ENCODE measurements at regions not wholly inside any gene's neighbourhood (a gene's known extent, or its start where the extent isn't known, plus 50 kb on each side); places are given as distances from the start of the nearest gene placed in this dataset.
A peak's percentile ranks its signal among the peaks of the same experiment; 100 is the strongest.
"Not testable (repeated sequence)": the region's sequence is repeated elsewhere in the genome, so short reads cannot be mapped to it uniquely, and the experiment has no call there.

DNA sequence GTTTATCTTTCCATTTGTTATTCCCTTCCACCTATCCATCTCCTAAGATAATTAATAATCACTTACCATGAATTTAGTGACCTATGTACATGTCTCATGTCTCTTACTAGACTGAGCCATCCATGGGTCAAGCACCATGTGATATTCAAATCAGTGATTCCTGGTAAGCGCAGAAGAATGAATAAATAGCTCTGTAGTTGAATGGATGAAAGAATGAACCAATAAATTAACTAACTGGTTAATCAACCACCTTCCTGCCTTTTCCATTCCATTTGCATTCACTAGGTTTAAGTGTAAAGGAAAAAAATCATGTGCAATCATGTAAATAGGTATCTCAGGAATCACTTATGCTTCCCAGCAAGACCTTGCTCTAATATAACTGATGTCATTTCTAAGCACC, 779.5 kb downstream of the NTRK3 start:
- DNase-seq (ENCODE audit: low read depth), result no peak

- no peak for DNase-seq (ENCODE audit: low read depth)
Observed at GRCh38 chr15:87470923-87471322, 785.6 kb downstream of the NTRK3 start.

DNA sequence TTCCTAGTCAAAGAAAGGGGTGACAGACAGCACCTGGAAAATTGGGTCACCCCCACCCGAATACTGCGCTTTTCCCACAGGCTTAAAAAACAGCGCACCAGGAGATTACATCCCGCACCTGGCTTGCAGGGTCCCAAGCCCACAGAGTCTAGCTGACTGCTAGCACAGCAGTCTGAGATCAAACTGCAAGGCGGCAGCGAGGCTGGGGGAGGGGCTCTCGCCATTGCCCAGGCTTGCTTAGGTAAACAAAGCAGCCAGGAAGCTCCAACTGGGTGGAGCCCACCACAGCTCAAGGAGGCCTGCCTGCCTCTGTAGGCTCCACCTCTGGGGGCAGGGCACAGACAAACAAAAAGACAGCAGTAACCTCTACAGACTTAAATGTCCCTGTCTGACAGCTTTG, 792.6 kb downstream of the NTRK3 start:
- DNase-seq (ENCODE audit: low read depth), result not testable (repeated sequence)

DNA sequence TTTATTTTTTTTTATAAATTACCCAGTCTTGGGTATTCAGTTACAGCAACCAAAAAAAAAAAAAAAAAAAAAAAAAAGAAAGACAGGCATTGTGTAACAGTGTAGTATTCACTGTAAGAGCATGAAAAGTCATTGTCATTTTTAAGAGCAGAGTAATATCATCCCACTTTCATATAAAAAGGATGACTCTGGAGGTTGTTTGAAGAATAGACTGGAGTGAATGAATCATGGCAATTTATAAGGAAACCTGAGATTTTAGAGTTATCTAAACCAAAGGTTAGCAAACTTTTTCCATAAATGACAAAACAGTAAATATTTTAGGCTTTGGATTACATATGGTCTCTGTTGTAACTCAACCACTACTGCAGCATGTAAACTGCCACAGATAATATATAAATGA, 794.9 kb downstream of the NTRK3 start:
- DNase-seq (ENCODE audit: low read depth), result peak; percentile 7

DNA sequence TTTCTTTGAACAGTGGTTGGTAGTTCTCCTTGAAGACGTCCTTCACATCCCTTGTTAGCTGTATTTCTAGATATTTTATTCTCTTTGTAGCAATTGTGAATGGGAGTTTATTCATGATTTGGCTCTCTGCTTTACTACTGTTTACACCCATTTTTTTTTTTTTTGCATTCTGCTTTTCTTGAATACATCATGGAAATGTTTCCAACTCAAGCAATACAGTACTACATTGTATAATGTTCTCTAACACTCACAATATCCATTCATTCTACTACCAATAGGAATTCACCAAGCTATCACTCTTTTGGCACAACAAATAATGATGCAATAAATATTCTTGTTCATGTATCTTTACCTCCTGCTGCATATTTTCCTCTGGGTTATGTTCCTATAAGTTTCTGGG, 801.7 kb downstream of the NTRK3 start:
- DNase-seq (ENCODE audit: low read depth), result no peak

GRCh38 chr15:87450314-87450713, 806.2 kb downstream of the NTRK3 start:
- DNase-seq (ENCODE audit: low read depth), result no peak

DNA sequence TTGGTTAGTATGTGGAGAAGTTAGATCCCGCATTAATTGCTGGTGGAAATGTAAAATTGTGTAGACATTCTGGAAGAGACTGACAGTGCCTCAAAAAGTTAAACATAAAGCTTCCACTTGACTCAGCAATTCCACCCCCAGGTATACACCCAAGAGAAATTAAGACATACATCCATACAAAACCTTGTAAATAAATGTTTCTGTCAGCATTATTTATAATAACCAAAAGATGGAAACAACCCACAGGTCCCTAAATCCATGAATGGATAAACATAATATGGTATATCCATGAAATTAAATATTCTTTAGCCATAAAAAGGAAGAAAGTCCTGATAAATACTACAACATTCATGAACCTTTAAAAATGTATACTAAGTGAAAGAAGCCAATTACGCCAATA, 817.4 kb downstream of the NTRK3 start:
- DNase-seq (ENCODE audit: low read depth), result no peak

GRCh38 chr15:87433871-87434270, 822.7 kb downstream of the NTRK3 start:
- DNase-seq (ENCODE audit: low read depth), result no peak

GRCh38 chr15:87429754-87430153, 826.8 kb downstream of the NTRK3 start:
- no peak for DNase-seq (ENCODE audit: low read depth)

- no peak for DNase-seq (ENCODE audit: low read depth)
Observed at GRCh38 chr15:87420017-87420416, 836.5 kb downstream of the NTRK3 start.

GRCh38 chr15:87419344-87419743, 837.2 kb downstream of the NTRK3 start:
- peak; percentile 11 for DNase-seq (ENCODE audit: low read depth)

DNA sequence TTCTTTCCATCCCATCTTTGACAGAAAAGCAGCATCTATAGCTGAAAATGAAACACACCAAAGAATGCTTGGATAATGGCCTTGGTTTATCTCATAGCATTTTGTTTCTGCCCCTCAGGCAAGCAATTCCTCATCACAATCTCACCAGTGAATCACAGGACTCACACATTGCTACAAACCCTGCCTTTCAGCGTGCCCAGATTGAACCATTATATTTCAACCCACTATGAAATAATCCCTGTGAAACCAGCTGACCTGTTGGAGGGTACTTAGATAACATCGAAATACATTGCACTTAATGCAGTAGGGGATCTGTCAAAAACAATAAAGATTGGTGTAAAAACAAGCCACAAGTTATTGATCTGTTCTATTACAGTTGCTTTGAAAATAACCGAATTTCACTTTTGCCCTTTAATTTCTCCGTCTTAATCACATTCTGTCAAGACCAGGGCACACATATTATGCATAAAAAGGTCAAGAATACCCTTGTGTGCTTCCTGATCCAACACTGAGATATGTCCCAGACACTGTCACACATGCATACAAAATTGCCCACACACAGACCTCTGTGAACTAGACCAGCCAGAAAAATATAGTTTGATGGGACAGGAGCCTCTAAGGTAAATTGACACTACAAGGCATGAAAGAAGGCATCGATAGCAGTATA, 839.8 kb downstream of the NTRK3 start:
- DNase-seq (ENCODE audit: low read depth), result peak; percentile 49

DNA sequence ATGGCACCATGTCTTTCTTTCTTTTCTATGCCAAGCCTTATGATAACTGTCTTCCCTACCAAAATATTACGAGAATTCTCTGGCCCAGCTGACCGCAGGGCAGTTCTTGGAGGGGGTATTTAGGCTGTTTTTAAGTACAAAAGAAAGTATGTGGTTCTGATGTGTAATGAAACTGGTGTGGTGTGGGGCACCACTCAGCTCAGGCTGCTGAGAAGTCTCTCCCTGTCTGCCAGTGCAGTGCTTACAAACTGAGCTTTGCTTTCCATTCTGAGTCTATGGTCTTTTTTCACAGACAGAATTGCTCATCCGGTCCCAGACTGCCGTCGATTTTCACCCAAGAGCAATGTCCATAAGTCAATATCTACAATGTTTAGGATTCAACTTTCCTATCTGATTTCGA, 847.6 kb downstream of the NTRK3 start:
- DNase-seq (ENCODE audit: low read depth), result no peak

GRCh38 chr15:87403973-87404372, 852.6 kb downstream of the NTRK3 start:
- no peak for DNase-seq (ENCODE audit: low read depth)

DNA sequence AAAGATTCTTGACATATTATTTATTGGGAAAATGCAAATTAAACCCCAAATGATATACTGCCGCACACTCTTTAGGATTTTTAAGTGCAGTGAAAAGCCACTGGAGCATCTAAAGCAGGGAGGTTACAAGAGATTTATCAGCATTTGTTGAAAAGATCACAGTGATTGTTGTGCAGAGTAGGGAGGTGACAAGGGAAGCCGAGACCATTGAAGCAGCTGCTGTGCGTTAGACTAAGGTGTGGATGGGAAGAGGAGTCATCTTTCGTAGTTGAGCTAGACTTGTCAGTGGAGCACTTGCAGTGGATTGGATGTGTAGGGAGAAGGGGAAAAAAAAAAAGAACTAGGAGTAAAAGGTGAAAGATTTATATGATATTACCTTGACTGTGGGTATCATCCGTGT, 854.6 kb downstream of the NTRK3 start:
- DNase-seq (ENCODE audit: low read depth), result no peak

DNA sequence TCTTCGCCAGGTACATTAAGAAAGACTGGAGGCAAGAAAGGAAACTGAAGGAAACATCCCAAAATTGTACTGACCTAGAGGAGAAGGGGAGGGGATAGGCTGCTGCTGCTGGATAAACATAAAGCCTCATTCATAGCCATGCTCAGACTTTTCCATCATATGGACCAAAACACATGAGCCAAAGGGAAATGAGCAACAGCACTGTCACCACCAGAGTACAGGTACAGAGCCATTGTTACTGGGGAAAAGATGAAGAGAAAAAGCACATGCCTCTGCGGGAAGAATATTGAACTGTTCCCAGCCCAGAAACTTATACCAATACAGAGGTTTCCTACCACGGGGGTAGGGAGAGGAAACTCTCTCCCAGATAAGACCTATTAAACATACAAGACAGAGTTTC, 861.9 kb downstream of the NTRK3 start:
- no peak for DNase-seq (ENCODE audit: low read depth)

DNA sequence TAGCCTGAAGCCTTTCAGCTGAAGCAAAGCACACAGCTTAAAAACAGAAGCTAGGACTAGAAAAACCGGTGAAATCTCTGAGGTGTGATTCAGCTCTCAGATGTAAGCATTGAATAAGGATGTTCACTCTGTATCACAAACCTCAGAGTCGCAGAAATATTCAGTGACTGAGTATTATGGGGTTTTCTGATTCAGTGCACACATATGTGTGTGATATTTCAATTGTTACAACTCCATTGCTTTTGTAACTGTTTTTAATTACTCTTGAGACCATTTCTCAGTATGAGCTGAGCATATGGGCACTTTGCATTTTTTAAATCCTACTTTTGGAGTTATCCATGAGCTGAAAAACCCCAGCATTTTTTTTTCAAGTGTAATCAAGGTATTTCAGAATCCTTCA, 868.8 kb downstream of the NTRK3 start:
- no peak for DNase-seq (ENCODE audit: low read depth)

DNA sequence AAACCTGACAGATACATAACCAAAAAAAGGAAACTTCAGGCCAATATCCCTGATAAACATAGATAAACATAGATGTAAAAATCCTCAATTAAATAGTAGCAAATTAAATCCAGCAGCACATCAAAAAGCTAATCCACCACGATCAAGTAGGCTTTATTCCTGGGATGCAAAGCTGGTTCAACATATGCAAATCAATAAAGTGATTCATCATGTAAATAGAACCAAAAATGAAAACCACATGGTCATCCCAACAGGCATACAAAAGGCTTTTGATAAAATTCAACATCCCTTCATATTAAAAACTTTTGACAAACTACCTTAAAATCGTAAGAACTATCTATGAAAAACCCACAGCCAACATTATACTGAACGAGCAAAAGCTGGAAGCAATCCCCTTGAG, 882.2 kb downstream of the NTRK3 start:
- no peak for DNase-seq (ENCODE audit: low read depth)

DNA sequence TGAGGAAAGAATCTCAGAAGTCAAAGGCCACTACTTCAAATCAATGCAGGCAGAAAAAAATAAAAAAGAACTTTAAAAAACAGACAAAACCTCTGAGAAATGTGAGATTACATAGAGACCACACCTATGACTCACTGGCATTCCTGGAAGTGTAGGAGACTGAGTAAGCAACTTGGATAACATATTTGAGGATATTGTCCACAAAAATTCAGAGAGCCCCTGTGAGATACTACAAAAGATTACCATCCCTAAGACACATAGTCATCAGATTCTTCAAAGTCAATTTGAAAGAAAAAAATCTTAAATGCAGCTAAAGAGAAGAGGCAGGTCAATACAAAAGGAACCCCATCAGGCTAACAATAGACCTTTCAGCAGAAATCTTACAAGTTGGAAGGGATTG, 887.3 kb downstream of the NTRK3 start:
- DNase-seq (ENCODE audit: low read depth), result peak; percentile 98

DNA sequence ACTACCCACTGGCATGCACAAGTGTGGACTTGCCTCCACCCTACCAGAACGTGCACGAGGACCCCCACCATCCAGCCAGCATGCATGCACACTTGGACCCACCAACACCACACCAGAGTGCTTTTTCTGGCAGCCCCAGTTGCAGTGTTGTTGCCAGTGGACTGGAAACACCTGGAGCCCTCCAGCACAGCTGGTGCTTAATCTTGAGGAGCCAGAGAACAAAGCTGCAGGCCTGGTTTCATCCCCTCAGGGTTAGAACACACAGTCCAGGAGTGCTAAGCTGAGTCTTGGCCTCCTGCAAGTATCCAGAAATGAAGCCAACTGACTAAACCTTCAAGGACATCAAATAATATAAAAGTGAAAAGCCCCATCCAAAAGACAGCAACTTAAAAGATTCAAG, 888.0 kb downstream of the NTRK3 start:
- peak; percentile 13 for DNase-seq (ENCODE audit: low read depth)

GRCh38 chr15:87365186-87365585, 891.4 kb downstream of the NTRK3 start:
- DNase-seq (ENCODE audit: low read depth), result peak; percentile 81

GRCh38 chr15:87362531-87362930, 894.0 kb downstream of the NTRK3 start:
- peak; percentile 41 for DNase-seq (ENCODE audit: low read depth)

GRCh38 chr15:87357637-87358313, 898.8 kb downstream of the NTRK3 start:
- no peak for DNase-seq (ENCODE audit: low read depth)

GRCh38 chr15:87355946-87356345, 900.6 kb downstream of the NTRK3 start:
- DNase-seq (ENCODE audit: low read depth), result no peak
